Stomach (tissue), 4 donors: ENCODE measurements at regions not wholly inside any gene's neighbourhood (a gene's known extent, or its start where the extent isn't known, plus 50 kb on each side); places are given as distances from the start of the nearest gene placed in this dataset.

Source experiments
- POLR2A ChIP-seq, 4 donors: fragments of 450-650 bp; IDR thresholded peaks; one replicate each; pipeline ENCODE4 v1.6.1; 2016; ENCODE audit warnings: antibody characterized with exemption in 4 of 4, control low read depth in 2 of 4, mild to moderate bottlenecking in 1 of 4, moderate library complexity in 1 of 4
- TF ChIP-seq, protein P1 (sequence below), 7 experiments: fragments of 450-650 bp in 4 of 7; fragments of 200-600 bp in 3 of 7; sonication (generic) in 3 of 7; IDR thresholded peaks; one replicate each; pipeline ENCODE4 v1.5.1; 2016 to 2019; ENCODE audit warnings: antibody characterized with exemption in 7 of 7, control low read depth in 2 of 7, mild to moderate bottlenecking in 1 of 7

DNA sequence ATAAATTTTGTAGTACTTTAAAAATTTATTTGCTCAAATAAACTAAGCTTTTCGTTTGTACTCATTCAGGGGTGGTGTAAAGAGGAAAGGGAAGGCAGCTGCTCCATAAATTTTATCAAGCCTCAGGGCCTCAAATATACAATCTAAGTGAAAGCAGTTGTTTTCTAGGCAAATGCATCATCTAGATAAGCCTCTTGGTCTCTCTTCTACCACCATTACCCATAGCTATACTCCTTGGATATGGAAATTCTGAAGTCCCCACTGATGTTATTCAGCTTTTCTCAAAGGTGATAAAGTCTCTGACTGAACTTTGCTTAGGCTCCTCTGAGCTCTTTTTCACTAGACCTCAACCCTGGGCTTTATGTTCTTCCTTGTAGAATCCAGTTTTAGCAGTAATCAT lies 1313.1 kb downstream of the JRKL start:
- TF ChIP-seq, protein P1, sequence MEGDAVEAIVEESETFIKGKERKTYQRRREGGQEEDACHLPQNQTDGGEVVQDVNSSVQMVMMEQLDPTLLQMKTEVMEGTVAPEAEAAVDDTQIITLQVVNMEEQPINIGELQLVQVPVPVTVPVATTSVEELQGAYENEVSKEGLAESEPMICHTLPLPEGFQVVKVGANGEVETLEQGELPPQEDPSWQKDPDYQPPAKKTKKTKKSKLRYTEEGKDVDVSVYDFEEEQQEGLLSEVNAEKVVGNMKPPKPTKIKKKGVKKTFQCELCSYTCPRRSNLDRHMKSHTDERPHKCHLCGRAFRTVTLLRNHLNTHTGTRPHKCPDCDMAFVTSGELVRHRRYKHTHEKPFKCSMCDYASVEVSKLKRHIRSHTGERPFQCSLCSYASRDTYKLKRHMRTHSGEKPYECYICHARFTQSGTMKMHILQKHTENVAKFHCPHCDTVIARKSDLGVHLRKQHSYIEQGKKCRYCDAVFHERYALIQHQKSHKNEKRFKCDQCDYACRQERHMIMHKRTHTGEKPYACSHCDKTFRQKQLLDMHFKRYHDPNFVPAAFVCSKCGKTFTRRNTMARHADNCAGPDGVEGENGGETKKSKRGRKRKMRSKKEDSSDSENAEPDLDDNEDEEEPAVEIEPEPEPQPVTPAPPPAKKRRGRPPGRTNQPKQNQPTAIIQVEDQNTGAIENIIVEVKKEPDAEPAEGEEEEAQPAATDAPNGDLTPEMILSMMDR (IDR thresholded peaks at IDR 0.05), result no peak
- TF ChIP-seq POLR2A (IDR thresholded peaks at IDR 0.05), result no peak
